OCI-LY7 (cell line): ENCODE measurements at regions not wholly inside any gene's neighbourhood (a gene's known extent, or its start where the extent isn't known, plus 50 kb on each side); places are given as distances from the start of the nearest gene placed in this dataset.
A peak's percentile ranks its signal among the peaks of the same experiment; 100 is the strongest.

Experiments
- BruUV-seq: library from RNA; stranded (reverse); fragments of 400-500 nt; replicated peaks from 2 replicates; lab custom pipeline; 2021; lab: Mats Ljungman, UMichigan
- CTCF ChIA-PET: fragments of 300-600 bp; sonication (Branson Sonifier 250); formaldehyde crosslinking; loops from one replicate; lab custom pipeline; 2022; ENCODE audit warnings: antibody characterized with exemption; ENCODE audit not compliant: unreplicated experiment; lab: Charles Lee
- POLR2A ChIA-PET: fragments of 300-600 bp; sonication (Branson Sonifier 250); formaldehyde crosslinking; loops from one replicate; lab custom pipeline; 2022; ENCODE audit warnings: antibody characterized with exemption; lab: Charles Lee
- DNase-seq: peaks from one replicate; pipeline ENCODE4 v3.0.0-alpha.2; 2015; ENCODE audit warnings: low spot score
- H2AFZ ChIP-seq: fragments of 200-600 bp; sonication (generic), shearing (Covaris generic); 2 replicates; pipeline ENCODE4 v1.6.1; 2014; ENCODE audit warnings: mild to moderate bottlenecking, antibody characterized with exemption, low read length, moderate library complexity
- H3K27ac ChIP-seq: fragments of 200-600 bp; sonication (generic); 2 replicates; pipeline ENCODE4 v1.5.1; 2014; ENCODE audit warnings: mixed run types, low read depth, mild to moderate bottlenecking, moderate library complexity, low read length, inconsistent platforms; ENCODE audit not compliant: poor library complexity, severe bottlenecking
- H3K36me3 ChIP-seq: fragments of 200-600 bp; sonication (generic); 2 replicates; pipeline ENCODE4 v1.6.1; 2014; ENCODE audit warnings: mild to moderate bottlenecking, antibody characterized with exemption, low read length, moderate library complexity, mixed read lengths; ENCODE audit not compliant: insufficient read depth
- H3K4me1 ChIP-seq: fragments of 200-600 bp; sonication (generic); 2 replicates; pipeline ENCODE4 v1.5.1; 2014; ENCODE audit warnings: mild to moderate bottlenecking, low read length; ENCODE audit not compliant: insufficient read depth, poor library complexity, severe bottlenecking
- H3K4me2 ChIP-seq: fragments of 200-600 bp; sonication (generic); 2 replicates; pipeline ENCODE4 v1.6.1; 2014; ENCODE audit warnings: mild to moderate bottlenecking, low read length
- H3K4me3 ChIP-seq: fragments of 200-600 bp; sonication (generic); 2 replicates; pipeline ENCODE4 v1.5.1; 2014; ENCODE audit warnings: mild to moderate bottlenecking, low read depth, low read length; ENCODE audit not compliant: poor library complexity, severe bottlenecking
- H3K79me2 ChIP-seq: fragments of 200-600 bp; sonication (generic); 2 replicates; pipeline ENCODE4 v1.6.1; 2016; ENCODE audit warnings: low read depth, mild to moderate bottlenecking, low read length, moderate library complexity, mixed read lengths; ENCODE audit not compliant: insufficient read depth
- H3K9me2 ChIP-seq: fragments of 200-600 bp; sonication (generic); 2 replicates; pipeline ENCODE4 v1.6.1; 2016; ENCODE audit warnings: mild to moderate bottlenecking, low read length, mixed read lengths; ENCODE audit not compliant: insufficient read depth
- H3K9me3 ChIP-seq: fragments of 200-600 bp; sonication (generic); 2 replicates; pipeline ENCODE4 v1.6.1; 2014; ENCODE audit warnings: mild to moderate bottlenecking, mixed run types, low read length, mixed read lengths
- H4K20me1 ChIP-seq: fragments of 200-600 bp; sonication (generic); 2 replicates; pipeline ENCODE4 v1.6.1; 2014; ENCODE audit warnings: mild to moderate bottlenecking, antibody characterized with exemption, low read length, moderate library complexity, mixed read lengths; ENCODE audit not compliant: insufficient read depth
- EZH2phosphoT487 ChIP-seq: fragments of 200-600 bp; sonication (generic); IDR thresholded peaks from 2 replicates; pipeline ENCODE4 v1.6.1; 2018; ENCODE audit warnings: low read depth, borderline replicate concordance, mild to moderate bottlenecking, mixed run types, antibody characterized with exemption, low read length, moderate library complexity, mixed read lengths
- intact Hi-C: fragments of 100-400 bp; cut with micrococcal nuclease; formaldehyde crosslinking; loops from one replicate; pipeline ENCODE4 v1.10.0; 2022; ENCODE audit not compliant: unreplicated experiment
- TF ChIP-seq, protein P1 (sequence below): fragments of 200-600 bp; sonication (generic); conservative IDR thresholded peaks from 2 replicates; pipeline ENCODE4 v1.5.1; 2014; ENCODE audit warnings: mild to moderate bottlenecking, antibody characterized with exemption, low read length, moderate library complexity, mixed read lengths

- TF ChIP-seq EZH2phosphoT487 = no peak
- TF ChIP-seq, protein P1, sequence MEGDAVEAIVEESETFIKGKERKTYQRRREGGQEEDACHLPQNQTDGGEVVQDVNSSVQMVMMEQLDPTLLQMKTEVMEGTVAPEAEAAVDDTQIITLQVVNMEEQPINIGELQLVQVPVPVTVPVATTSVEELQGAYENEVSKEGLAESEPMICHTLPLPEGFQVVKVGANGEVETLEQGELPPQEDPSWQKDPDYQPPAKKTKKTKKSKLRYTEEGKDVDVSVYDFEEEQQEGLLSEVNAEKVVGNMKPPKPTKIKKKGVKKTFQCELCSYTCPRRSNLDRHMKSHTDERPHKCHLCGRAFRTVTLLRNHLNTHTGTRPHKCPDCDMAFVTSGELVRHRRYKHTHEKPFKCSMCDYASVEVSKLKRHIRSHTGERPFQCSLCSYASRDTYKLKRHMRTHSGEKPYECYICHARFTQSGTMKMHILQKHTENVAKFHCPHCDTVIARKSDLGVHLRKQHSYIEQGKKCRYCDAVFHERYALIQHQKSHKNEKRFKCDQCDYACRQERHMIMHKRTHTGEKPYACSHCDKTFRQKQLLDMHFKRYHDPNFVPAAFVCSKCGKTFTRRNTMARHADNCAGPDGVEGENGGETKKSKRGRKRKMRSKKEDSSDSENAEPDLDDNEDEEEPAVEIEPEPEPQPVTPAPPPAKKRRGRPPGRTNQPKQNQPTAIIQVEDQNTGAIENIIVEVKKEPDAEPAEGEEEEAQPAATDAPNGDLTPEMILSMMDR = no peak
- no peaks in the 10 kb centered on the region for H4K20me1 ChIP-seq
- H3K9me2 ChIP-seq = no peaks in the 10 kb centered on the region
- H3K4me2 ChIP-seq = no peak overlapping the region
- H3K79me2 ChIP-seq = no peaks in the 10 kb centered on the region
- no peak overlapping the region for H3K4me3 ChIP-seq
- H3K36me3 ChIP-seq = no peaks in the 10 kb centered on the region
- no peaks in the 10 kb centered on the region for H3K4me1 ChIP-seq
- no peaks in the 10 kb centered on the region for H3K9me3 ChIP-seq
- DNase-seq = no peak
- intact Hi-C loops = no loop called here
- no peak overlapping the region for H3K27ac ChIP-seq
- BruUV-seq = no TSS peak
- ChIA-PET CTCF (no interaction called here), POLR2A (no interaction called here)
- no peak overlapping the region for H2AFZ ChIP-seq
Measured at GRCh38 chr13:76020421-76020955, 384.4 kb downstream of the LMO7 start.

- no peak overlapping the region for H3K4me2 ChIP-seq
- no peaks in the 10 kb centered on the region for H3K9me3 ChIP-seq
- peak; percentile 4 for DNase-seq
- H3K9me2 ChIP-seq = no peaks in the 10 kb centered on the region
- no peaks in the 10 kb centered on the region for H4K20me1 ChIP-seq
- CTCF ChIA-PET = no interaction called here
- no peak overlapping the region for H3K4me3 ChIP-seq
- H3K27ac ChIP-seq = no peak overlapping the region
- no peak for TF ChIP-seq EZH2phosphoT487
- TF ChIP-seq, protein P1 = peak; percentile 57
- POLR2A ChIA-PET = no interaction called here
- H3K36me3 ChIP-seq = no peaks in the 10 kb centered on the region
- no peaks in the 10 kb centered on the region for H3K4me1 ChIP-seq
- H3K79me2 ChIP-seq = no peaks in the 10 kb centered on the region
- BruUV-seq = no TSS peak
- H2AFZ ChIP-seq = no peak overlapping the region
- intact Hi-C loops = loop anchor here (5.0 kb wide), 1 partner anchor 142 kb away; no protein-coding TSS in a partner anchor
Measured at GRCh38 chr13:76019421-76020044, 383.4 kb downstream of the LMO7 start.

DNA sequence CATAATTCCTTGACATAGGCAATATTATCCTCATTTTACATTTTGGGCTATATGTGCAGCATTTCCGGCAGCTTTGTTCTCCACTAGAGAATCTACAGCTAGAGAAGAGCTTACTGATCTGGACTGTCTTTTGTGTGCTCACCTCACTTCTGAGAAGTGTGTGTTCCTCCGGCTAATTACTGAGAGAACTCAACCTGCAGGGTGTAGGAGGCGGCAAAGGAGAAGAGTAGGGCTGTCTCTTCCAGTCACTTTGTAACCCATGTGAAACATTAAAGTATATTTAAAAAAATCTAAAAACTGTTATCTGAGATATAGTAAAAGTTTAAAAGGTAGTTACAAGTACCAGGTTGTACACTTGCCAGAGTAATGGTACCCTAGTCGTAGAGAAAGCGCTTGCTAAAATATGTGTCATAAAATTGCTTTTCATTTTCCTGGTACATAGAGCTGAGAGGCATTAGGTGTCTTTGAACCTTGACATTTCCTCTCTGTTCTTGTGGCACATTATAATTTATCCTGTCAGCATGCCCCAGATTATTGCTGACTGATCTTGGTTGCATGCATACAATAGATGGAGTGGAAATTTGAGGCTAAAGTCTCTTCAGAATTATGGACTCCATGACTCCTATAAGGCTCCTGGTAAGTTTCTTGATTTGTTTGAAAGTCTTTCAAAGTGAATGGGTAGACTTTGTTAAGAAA, 381.9 kb downstream of the LMO7 start:
- no peak overlapping the region for H3K4me3 ChIP-seq
- ChIA-PET CTCF (no interaction called here), POLR2A (no interaction called here)
- intact Hi-C loops = loop anchor here (5.0 kb wide), 1 partner anchor 141 kb away; no protein-coding TSS in a partner anchor
- H3K9me2 ChIP-seq = no peaks in the 10 kb centered on the region
- no peaks in the 10 kb centered on the region for H3K4me1 ChIP-seq
- BruUV-seq = no TSS peak
- no peak overlapping the region for H3K4me2 ChIP-seq
- H3K27ac ChIP-seq = no peak overlapping the region
- no peaks in the 10 kb centered on the region for H4K20me1 ChIP-seq
- no peak overlapping the region for H2AFZ ChIP-seq
- no peaks in the 10 kb centered on the region for H3K9me3 ChIP-seq
- H3K79me2 ChIP-seq = no peaks in the 10 kb centered on the region
- DNase-seq = no peak
- no peak for TF ChIP-seq EZH2phosphoT487
- TF ChIP-seq, protein P1 = no peak
- H3K36me3 ChIP-seq = no peaks in the 10 kb centered on the region
